ENCODE measurements at regions not wholly inside any gene's neighbourhood (a gene's known extent, or its start where the extent isn't known, plus 50 kb on each side); places are given as distances from the start of the nearest gene placed in this dataset.

GRCh38 chr2:129748250-129748649, 231.2 kb upstream of the RAB6C start:
- Histone ChIP-seq H3K36me3 (no peaks in the 10 kb centered on the region), H3K4me1 (no peaks in the 10 kb centered on the region), H3K9me3 (ENCODE audit: low read depth) (no peaks in the 10 kb centered on the region), H3K9ac (no peak overlapping the region), H3K27ac (no peak overlapping the region), H4K20me1 (ENCODE audit: low read depth) (no peaks in the 10 kb centered on the region), H2AFZ (replicated peaks) (peak overlapping the region; percentile 63), H3K79me2 (ENCODE audit: low read depth) (no peaks in the 10 kb centered on the region), H3K27me3 (no peaks in the 10 kb centered on the region), H3K4me2 (no peak overlapping the region), H3K4me3 (no peak overlapping the region), H3F3A (ENCODE audit: low read depth) (no peaks in the 10 kb centered on the region)
- Mint-ChIP-seq H3K27me3 (ENCODE audit: insufficient read depth, low read depth) (peaks cover 4% of the 10 kb centered on the region), H3K4me3 (no peak overlapping the region), H3K27ac (no peak overlapping the region), H3K9me3 (peaks cover 10% of the 10 kb centered on the region), H3K4me1 (peaks cover 5% of the 10 kb centered on the region), H3K36me3 (no peaks in the 10 kb centered on the region)
- TF ChIP-seq CTCF (IDR thresholded peaks at IDR 0.05) (no peak), EZH2phosphoT487 (IDR thresholded peaks at IDR 0.05) (no peak), EZH2 (IDR thresholded peaks at IDR 0.05) (no peak)
- no peak for DNase-seq (ENCODE audit: low spot score)

- no peak overlapping the region for H3K4me3 ChIP-seq
- H3K79me2 ChIP-seq (ENCODE audit: low read depth) = no peaks in the 10 kb centered on the region
- H3K4me2 ChIP-seq = no peak overlapping the region
- H3K9me3 ChIP-seq (ENCODE audit: low read depth) = no peaks in the 10 kb centered on the region
- Mint-ChIP-seq H3K27me3 (ENCODE audit: insufficient read depth, low read depth) (peaks cover 4% of the 10 kb centered on the region), H3K9me3 (peaks cover 10% of the 10 kb centered on the region), H3K36me3 (no peaks in the 10 kb centered on the region), H3K4me3 (no peak overlapping the region), H3K27ac (no peak overlapping the region), H3K4me1 (peaks cover 3% of the 10 kb centered on the region)
- no peaks in the 10 kb centered on the region for H3K4me1 ChIP-seq
- H3K9ac ChIP-seq = no peak overlapping the region
- no peaks in the 10 kb centered on the region for H3F3A ChIP-seq (ENCODE audit: low read depth)
- H2AFZ ChIP-seq (replicated peaks) = peak overlapping the region; percentile 63
- H3K36me3 ChIP-seq = no peaks in the 10 kb centered on the region
- H3K27ac ChIP-seq = no peak overlapping the region
- TF ChIP-seq EZH2phosphoT487 (IDR thresholded peaks at IDR 0.05) (no peak), CTCF (IDR thresholded peaks at IDR 0.05) (peak; percentile 60), EZH2 (IDR thresholded peaks at IDR 0.05) (no peak)
- no peaks in the 10 kb centered on the region for H3K27me3 ChIP-seq
- H4K20me1 ChIP-seq (ENCODE audit: low read depth) = no peaks in the 10 kb centered on the region
- peak; percentile 55 for DNase-seq (ENCODE audit: low spot score)
Measured at GRCh38 chr2:129748653-129749052, 230.8 kb upstream of the RAB6C start.

- Histone ChIP-seq H3K27me3 (no peaks in the 10 kb centered on the region), H3K9ac (no peak overlapping the region), H3F3A (ENCODE audit: low read depth) (no peaks in the 10 kb centered on the region), H3K9me3 (ENCODE audit: low read depth) (no peaks in the 10 kb centered on the region), H3K79me2 (ENCODE audit: low read depth) (no peaks in the 10 kb centered on the region), H4K20me1 (ENCODE audit: low read depth) (no peaks in the 10 kb centered on the region), H3K4me1 (no peaks in the 10 kb centered on the region), H3K36me3 (no peaks in the 10 kb centered on the region), H3K27ac (no peak overlapping the region), H3K4me3 (no peak overlapping the region), H3K4me2 (no peak overlapping the region), H2AFZ (replicated peaks) (no peak overlapping the region)
- H3K36me3 Mint-ChIP-seq = no peaks in the 10 kb centered on the region
- no peaks in the 10 kb centered on the region for H3K4me1 Mint-ChIP-seq
- no peak overlapping the region for H3K27ac Mint-ChIP-seq
- DNase-seq (ENCODE audit: low spot score) = no peak
- H3K9me3 Mint-ChIP-seq = peaks cover 10% of the 10 kb centered on the region
- H3K4me3 Mint-ChIP-seq = no peak overlapping the region
- H3K27me3 Mint-ChIP-seq (ENCODE audit: insufficient read depth, low read depth) = peaks cover 4% of the 10 kb centered on the region
- TF ChIP-seq CTCF (IDR thresholded peaks at IDR 0.05) (no peak), EZH2phosphoT487 (IDR thresholded peaks at IDR 0.05) (no peak), EZH2 (IDR thresholded peaks at IDR 0.05) (no peak)
Measured at GRCh38 chr2:129751409-129751808, 228.1 kb upstream of the RAB6C start.

Data from neural progenitor cell (in vitro differentiated cells).